IMR-90 (cell line): ENCODE measurements at regions not wholly inside any gene's neighbourhood (a gene's known extent, or its start where the extent isn't known, plus 50 kb on each side); places are given as distances from the start of the nearest gene placed in this dataset.

ENCODE experiments used
- ATAC-seq: fragments of 200-7000 bp; cut with Tn5 transposase; 2 replicates; pipeline ENCODE4 v1.9.1; 2020; ENCODE audit warnings: low read depth, mild to moderate bottlenecking, moderate library complexity
- BruUV-seq: library from RNA; stranded (reverse); fragments of 400-500 nt; replicated peaks from 2 replicates; lab custom pipeline; 2021; lab: Mats Ljungman, UMichigan
- CTCF ChIA-PET: fragments of 300-600 bp; formaldehyde crosslinking; extraction: SDS; loops from one replicate; lab custom pipeline; 2021; ENCODE audit warnings: antibody characterized with exemption; lab: Yijun Ruan, JAX
- POLR2A ChIA-PET: fragments of 300-600 bp; sonication (Branson Sonifier 250); formaldehyde crosslinking; loops from one replicate; lab custom pipeline; 2022; ENCODE audit warnings: antibody characterized with exemption; ENCODE audit not compliant: unreplicated experiment; lab: Charles Lee
- DNase-seq: peaks from one replicate; pipeline ENCODE4 v3.0.0; 2013
- H2AFZ ChIP-seq: replicated peaks from 2 replicates; pipeline ENCODE3; 2013; ENCODE audit warnings: low read length, mild to moderate bottlenecking; ENCODE audit not compliant: poor library complexity
- H2AK5ac ChIP-seq: 2 replicates; pipeline ENCODE4 v1.6.1; 2013; ENCODE audit warnings: low read depth, low read length, inconsistent platforms
- H2AK9ac ChIP-seq: replicated peaks from 2 replicates; pipeline ENCODE3; 2013; ENCODE audit warnings: mild to moderate bottlenecking, low read depth, low read length, moderate library complexity; ENCODE audit not compliant: poor library complexity
- H2BK120ac ChIP-seq: 2 replicates; pipeline ENCODE4 v1.6.1; 2013; ENCODE audit warnings: low read depth, low read length, inconsistent platforms
- H2BK15ac ChIP-seq: 3 replicates; pipeline ENCODE4 v1.6.1; 2013; ENCODE audit warnings: low read depth, low read length, inconsistent platforms
- H2BK20ac ChIP-seq: 2 replicates; pipeline ENCODE4 v1.6.1; 2013; ENCODE audit warnings: low read depth, mild to moderate bottlenecking, inconsistent platforms, low read length, moderate library complexity
- H2BK5ac ChIP-seq: 2 replicates; pipeline ENCODE4 v1.6.1; 2013; ENCODE audit warnings: mild to moderate bottlenecking, low read depth, low read length, inconsistent platforms; ENCODE audit not compliant: poor library complexity, severe bottlenecking
- H3K14ac ChIP-seq: replicated peaks from 2 replicates; pipeline ENCODE4 v1.6.1; 2013; ENCODE audit warnings: low read depth, low read length, inconsistent platforms
- H3K18ac ChIP-seq: 2 replicates; pipeline ENCODE4 v1.6.1; 2013; ENCODE audit warnings: low read depth, low read length, control low read depth
- H3K23ac ChIP-seq: 2 replicates; pipeline ENCODE4 v1.6.1; 2013; ENCODE audit warnings: low read depth, low read length, inconsistent platforms
- H3K27ac ChIP-seq: 2 replicates; pipeline ENCODE4 v1.5.1; 2013; ENCODE audit warnings: mild to moderate bottlenecking, control low read depth, low read length; ENCODE audit not compliant: insufficient read depth
- H3K27me3 ChIP-seq: 2 replicates; pipeline ENCODE4 v1.6.1; 2013; ENCODE audit warnings: low read length; ENCODE audit not compliant: control insufficient read depth, insufficient read depth
- H3K36me3 ChIP-seq: 2 replicates; pipeline ENCODE4 v1.6.1; 2013; ENCODE audit warnings: low read length, mixed read lengths; ENCODE audit not compliant: control insufficient read depth, insufficient read depth
- H3K4ac ChIP-seq: 2 replicates; pipeline ENCODE4 v1.6.1; 2013; ENCODE audit warnings: low read depth, low read length, inconsistent platforms
- H3K4me1 ChIP-seq: 2 replicates; pipeline ENCODE4 v1.6.1; 2013; ENCODE audit warnings: low read length, mixed read lengths; ENCODE audit not compliant: control insufficient read depth, insufficient read depth
- H3K4me2 ChIP-seq: 2 replicates; pipeline ENCODE4 v1.6.1; 2013; ENCODE audit warnings: low read depth, mild to moderate bottlenecking, control low read depth, low read length, moderate library complexity
- H3K4me3 ChIP-seq: 2 replicates; pipeline ENCODE4 v1.5.1; 2013; ENCODE audit warnings: low read depth, mild to moderate bottlenecking, control low read depth, low read length, moderate library complexity; ENCODE audit not compliant: insufficient read depth
- H3K56ac ChIP-seq: 2 replicates; pipeline ENCODE4 v1.6.1; 2013; ENCODE audit warnings: low read length, inconsistent platforms; ENCODE audit not compliant: insufficient read depth; ENCODE audit errors: extremely low read depth
- H3K79me1 ChIP-seq, 2 experiments: 2 replicates each; pipeline ENCODE4 v1.6.1; 2013; ENCODE audit warnings: low read length in 2 of 2, inconsistent platforms in 1 of 2, low read depth in 1 of 2
- H3K9ac ChIP-seq: 2 replicates; pipeline ENCODE4 v1.6.1; 2013; ENCODE audit warnings: low read depth, low read length, control low read depth
- H3K9me1 ChIP-seq: 2 replicates; pipeline ENCODE4 v1.6.1; 2013; ENCODE audit warnings: low read length, inconsistent platforms; ENCODE audit not compliant: insufficient read depth
- H3K9me3 ChIP-seq: 2 replicates; pipeline ENCODE4 v1.6.1; 2013; ENCODE audit warnings: low read length; ENCODE audit not compliant: control insufficient read depth, insufficient read depth
- H4K20me1 ChIP-seq: 2 replicates; pipeline ENCODE4 v1.6.1; 2013; ENCODE audit warnings: low read length, inconsistent platforms; ENCODE audit not compliant: insufficient read depth
- H4K5ac ChIP-seq: 2 replicates; pipeline ENCODE4 v1.6.1; 2013; ENCODE audit warnings: mild to moderate bottlenecking, low read depth, low read length, control low read depth
- H4K8ac ChIP-seq, 2 experiments: 2 replicates each; pipeline ENCODE4 v1.6.1; 2013; ENCODE audit warnings: low read depth in 2 of 2, low read length in 2 of 2, control low read depth in 1 of 2, inconsistent platforms in 1 of 2
- H4K91ac ChIP-seq: 2 replicates; pipeline ENCODE4 v1.6.1; 2013; ENCODE audit warnings: low read depth, low read length, inconsistent platforms; ENCODE audit not compliant: insufficient read depth
- BHLHE40 ChIP-seq: fragments of 150-350 bp; IDR thresholded peaks from 2 replicates; pipeline ENCODE4 v1.6.1; 2016; ENCODE audit warnings: mild to moderate bottlenecking, low read depth, low read length
- CHD1 ChIP-seq: IDR thresholded peaks from 2 replicates; pipeline ENCODE4 v1.6.1; 2012; ENCODE audit warnings: low read depth, low read length, improper control_type of control experiment
- CTCF ChIP-seq: conservative IDR thresholded peaks from 2 replicates; pipeline ENCODE4 v1.5.1; 2012; ENCODE audit warnings: mild to moderate bottlenecking, low read depth, low read length, improper control_type of control experiment
- MAFK ChIP-seq: IDR thresholded peaks from 2 replicates; pipeline ENCODE4 v1.6.1; 2012; ENCODE audit warnings: low read depth, low read length, improper control_type of control experiment
- MAZ ChIP-seq: IDR thresholded peaks from 2 replicates; pipeline ENCODE4 v1.6.1; 2012; ENCODE audit warnings: low read depth, mild to moderate bottlenecking, low read length, improper control_type of control experiment, moderate library complexity, borderline replicate concordance
- MXI1 ChIP-seq: IDR thresholded peaks from 2 replicates; pipeline ENCODE4 v1.6.1; 2012; ENCODE audit warnings: low read depth, mild to moderate bottlenecking, low read length, moderate library complexity, borderline replicate concordance
- RAD21 ChIP-seq: IDR thresholded peaks from 2 replicates; pipeline ENCODE4 v1.6.1; 2012; ENCODE audit warnings: low read length, improper control_type of control experiment
- RCOR1 ChIP-seq: IDR thresholded peaks from 2 replicates; pipeline ENCODE4 v1.6.1; 2012; ENCODE audit warnings: mild to moderate bottlenecking, low read length, improper control_type of control experiment; ENCODE audit not compliant: insufficient replicate concordance
- RFX5 ChIP-seq: IDR thresholded peaks from 2 replicates; pipeline ENCODE4 v1.8.0; 2012; ENCODE audit warnings: low read depth, mild to moderate bottlenecking, low read length, moderate library complexity
- WGBS, 2 experiments: methylation state at CpG; one replicate each; pipeline versions ENCODE4 v1.1.5 to v1.1.7; 2013; ENCODE audit warnings: missing lambda C conversion rate in 2 of 2; ENCODE audit not compliant: insufficient read length in 1 of 2; ENCODE audit errors: extremely low coverage in 2 of 2; 5-methylcytosine and 5-hydroxymethylcytosine counted together
- dilution Hi-C: fragments of 300-500 bp; cut with HindIII; formaldehyde crosslinking; loops from one replicate; pipeline ENCODE4 v1.14.3; 2018; ENCODE audit warnings: low sequenced_read_pairs; ENCODE audit not compliant: unreplicated experiment
- in situ Hi-C: fragments of 300-500 bp; cut with MboI; formaldehyde crosslinking; loops from 3 replicates; pipeline ENCODE4 v1.14.3; 2019; ENCODE audit warnings: low sequenced_read_pairs, inconsistent platforms, mixed read lengths
- intact Hi-C: fragments of 100-400 bp; cut with micrococcal nuclease; formaldehyde crosslinking; loops from 2 replicates; pipeline ENCODE4 v1.10.0; 2022

- no peak overlapping the region for H3K9ac ChIP-seq
- in situ Hi-C loops (no loop called here), dilution Hi-C loops (no loop called here), intact Hi-C loops (no loop called here)
- H4K5ac ChIP-seq, result no peak overlapping the region
- no peaks in the 10 kb centered on the region for H3K79me1 ChIP-seq
- no peak overlapping the region for H2BK15ac ChIP-seq
- no peaks in the 10 kb centered on the region for H3K4me1 ChIP-seq
- H3K4me2 ChIP-seq, result no peak overlapping the region
- H2BK20ac ChIP-seq, result no peak overlapping the region
- no peak overlapping the region for H2AK5ac ChIP-seq
- H2BK5ac ChIP-seq, result no peak overlapping the region
- no peak for ATAC-seq
- no CpG with 5 or more reads among the region's 3 CpGs for WGBS, 2 experiments
- POLR2A ChIA-PET, result no interaction called here
- CTCF ChIA-PET, result no interaction called here
- TF ChIP-seq RCOR1 (no peak), BHLHE40 (no peak), MAFK (peak; percentile 54), MAZ (no peak), MXI1 (no peak), RAD21 (no peak), CHD1 (no peak), CTCF (no peak), RFX5 (no peak)
- H2AFZ ChIP-seq, result no peak overlapping the region
- no TSS peak for BruUV-seq
- DNase-seq, result no peak
- H4K8ac ChIP-seq, result no peak overlapping the region
- H2BK120ac ChIP-seq, result no peak overlapping the region
- H3K4me3 ChIP-seq, result no peak overlapping the region
- no peak overlapping the region for H3K18ac ChIP-seq
- no peak overlapping the region for H3K4ac ChIP-seq
- H3K27ac ChIP-seq, result no peak overlapping the region
- no peak overlapping the region for H3K56ac ChIP-seq
- no peak overlapping the region for H4K91ac ChIP-seq
- no peak overlapping the region for H3K14ac ChIP-seq
- H3K23ac ChIP-seq, result no peak overlapping the region
- H3K9me3 ChIP-seq, result peaks cover 5% of the 10 kb centered on the region
- no peaks in the 10 kb centered on the region for H3K27me3 ChIP-seq
- no peak overlapping the region for H2AK9ac ChIP-seq
- H4K20me1 ChIP-seq, result no peaks in the 10 kb centered on the region
- H3K9me1 ChIP-seq, result no peaks in the 10 kb centered on the region
- no peaks in the 10 kb centered on the region for H3K36me3 ChIP-seq
These were observed 246.8 kb downstream of the PTH2R start for GRCh38 chr2:208653383-208653782.
